ENCODE measurements at regions not wholly inside any gene's neighbourhood (a gene's known extent, or its start where the extent isn't known, plus 50 kb on each side); places are given as distances from the start of the nearest gene placed in this dataset.

DNA sequence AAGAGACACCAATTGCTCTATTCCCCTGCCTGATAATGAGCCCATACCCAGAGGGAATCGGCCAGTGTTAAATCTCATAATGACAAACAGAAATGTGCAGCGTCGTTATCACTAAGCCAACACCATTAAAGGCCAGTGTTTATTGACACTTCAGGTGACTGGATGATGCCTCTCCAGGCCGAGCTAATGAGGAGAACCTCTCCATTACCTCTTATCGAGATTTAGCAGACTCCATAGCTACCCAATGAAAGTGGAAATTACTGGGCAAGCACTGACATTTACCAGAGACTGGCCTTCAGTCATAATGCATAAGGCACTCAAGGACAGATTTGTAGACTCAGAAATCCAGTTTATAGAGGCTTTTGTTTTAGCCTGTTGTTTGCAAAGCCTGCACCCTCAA lies 669.5 kb downstream of the MAFB start:
- TF ChIP-seq, protein P1, sequence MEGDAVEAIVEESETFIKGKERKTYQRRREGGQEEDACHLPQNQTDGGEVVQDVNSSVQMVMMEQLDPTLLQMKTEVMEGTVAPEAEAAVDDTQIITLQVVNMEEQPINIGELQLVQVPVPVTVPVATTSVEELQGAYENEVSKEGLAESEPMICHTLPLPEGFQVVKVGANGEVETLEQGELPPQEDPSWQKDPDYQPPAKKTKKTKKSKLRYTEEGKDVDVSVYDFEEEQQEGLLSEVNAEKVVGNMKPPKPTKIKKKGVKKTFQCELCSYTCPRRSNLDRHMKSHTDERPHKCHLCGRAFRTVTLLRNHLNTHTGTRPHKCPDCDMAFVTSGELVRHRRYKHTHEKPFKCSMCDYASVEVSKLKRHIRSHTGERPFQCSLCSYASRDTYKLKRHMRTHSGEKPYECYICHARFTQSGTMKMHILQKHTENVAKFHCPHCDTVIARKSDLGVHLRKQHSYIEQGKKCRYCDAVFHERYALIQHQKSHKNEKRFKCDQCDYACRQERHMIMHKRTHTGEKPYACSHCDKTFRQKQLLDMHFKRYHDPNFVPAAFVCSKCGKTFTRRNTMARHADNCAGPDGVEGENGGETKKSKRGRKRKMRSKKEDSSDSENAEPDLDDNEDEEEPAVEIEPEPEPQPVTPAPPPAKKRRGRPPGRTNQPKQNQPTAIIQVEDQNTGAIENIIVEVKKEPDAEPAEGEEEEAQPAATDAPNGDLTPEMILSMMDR (IDR thresholded peaks at IDR 0.05; ENCODE audit: insufficient read depth, low read length, poor library complexity, severe bottlenecking) = no peak
- TF ChIP-seq EZH2phosphoT487 (conservative IDR thresholded peaks at IDR 0.05; ENCODE audit: low read length) = no peak

All from SU-DHL-6 (cell line).